PC-3 (cell line): ENCODE measurements at regions not wholly inside any gene's neighbourhood (a gene's known extent, or its start where the extent isn't known, plus 50 kb on each side); places are given as distances from the start of the nearest gene placed in this dataset.

ENCODE experiments used
- ATAC-seq: fragments of 200-7000 bp; cut with Tn5 transposase; 2 replicates; pipeline ENCODE4 v1.9.1; 2020; ENCODE audit warnings: mild to moderate bottlenecking, moderate library complexity
- BruUV-seq: library from RNA; stranded (reverse); fragments of 400-500 nt; replicated peaks from 2 replicates; lab custom pipeline; 2021; lab: Mats Ljungman, UMichigan
- CTCF ChIA-PET: fragments of 300-600 bp; sonication (Branson Sonifier 250); formaldehyde crosslinking; loops from one replicate; lab custom pipeline; 2022; ENCODE audit warnings: antibody characterized with exemption; lab: Charles Lee
- POLR2A ChIA-PET: fragments of 300-600 bp; sonication (Branson Sonifier 250); formaldehyde crosslinking; loops from one replicate; lab custom pipeline; 2022; ENCODE audit warnings: antibody characterized with exemption; ENCODE audit not compliant: unreplicated experiment; lab: Charles Lee
- DNase-seq: peaks from one replicate; pipeline ENCODE4 v3.0.0-alpha.2; 2015
- H2AFZ ChIP-seq: fragments of 300-600 bp; sonication (generic); 2 replicates; pipeline ENCODE4 v1.6.0; 2016; ENCODE audit warnings: antibody characterized with exemption, low read length
- H3F3A ChIP-seq: fragments of 300-600 bp; sonication (generic); one replicate; pipeline ENCODE4 v1.6.0; 2017; ENCODE audit warnings: antibody characterized with exemption, low read length, control low read depth, mild to moderate bottlenecking; ENCODE audit not compliant: unreplicated experiment
- H3K27ac ChIP-seq: fragments of 300-600 bp; sonication (generic); 2 replicates; pipeline ENCODE4 v1.5.1; 2016; ENCODE audit warnings: mild to moderate bottlenecking, low read length
- H3K27me3 ChIP-seq: fragments of 300-600 bp; sonication (generic); 2 replicates; pipeline ENCODE4 v1.6.1; 2016; ENCODE audit warnings: low read length, mixed read lengths
- H3K36me3 ChIP-seq: fragments of 300-600 bp; sonication (generic); 2 replicates; pipeline ENCODE4 v1.6.1; 2016; ENCODE audit warnings: low read depth, mixed run types, low read length, mixed read lengths
- H3K4me1 ChIP-seq: fragments of 300-600 bp; sonication (generic); 2 replicates; pipeline ENCODE4 v1.5.1; 2016; ENCODE audit warnings: low read length; ENCODE audit not compliant: insufficient read depth
- H3K4me2 ChIP-seq: fragments of 300-600 bp; sonication (generic); 2 replicates; pipeline ENCODE4 v1.6.0; 2016; ENCODE audit warnings: low read length
- H3K4me3 ChIP-seq: fragments of 300-600 bp; sonication (generic); 2 replicates; pipeline ENCODE4 v1.5.1; 2016; ENCODE audit warnings: mild to moderate bottlenecking, low read length, mixed read lengths
- H3K79me2 ChIP-seq: fragments of 300-600 bp; sonication (generic); 2 replicates; pipeline ENCODE4 v1.6.1; 2017; ENCODE audit warnings: low read length, mixed read lengths
- H3K9ac ChIP-seq: fragments of 300-600 bp; sonication (generic); 2 replicates; pipeline ENCODE4 v1.6.0; 2016; ENCODE audit warnings: mild to moderate bottlenecking, low read length
- H3K9me2 ChIP-seq: fragments of 300-600 bp; sonication (generic); replicated peaks from 2 replicates; pipeline ENCODE4 v1.6.1; 2016; ENCODE audit warnings: mixed run types, low read length, mixed read lengths
- H3K9me3 ChIP-seq: fragments of 300-600 bp; sonication (generic); 2 replicates; pipeline ENCODE4 v1.6.1; 2016; ENCODE audit warnings: low read length, mixed read lengths
- H4K20me1 ChIP-seq: fragments of 300-600 bp; sonication (generic); 2 replicates; pipeline ENCODE4 v1.6.1; 2016; ENCODE audit warnings: low read length, mixed read lengths
- EZH2 ChIP-seq: fragments of 300-600 bp; sonication (generic); IDR thresholded peaks from one replicate; pipeline ENCODE4 v1.6.1; 2017; ENCODE audit warnings: antibody characterized with exemption, mild to moderate bottlenecking, low read length; ENCODE audit not compliant: unreplicated experiment
- EZH2phosphoT487 ChIP-seq: fragments of 300-600 bp; sonication (generic); IDR thresholded peaks from 2 replicates; pipeline ENCODE4 v1.6.1; 2018; ENCODE audit warnings: mild to moderate bottlenecking, antibody characterized with exemption, low read length, borderline replicate concordance
- intact Hi-C: fragments of 100-400 bp; cut with micrococcal nuclease; formaldehyde crosslinking; loops from 2 replicates; pipeline ENCODE4 v1.9.0; 2023
- TF ChIP-seq, protein P1 (sequence below): fragments of 300-600 bp; sonication (generic); conservative IDR thresholded peaks from 2 replicates; pipeline ENCODE4 v1.5.1; 2017; ENCODE audit warnings: antibody characterized with exemption, low read depth, mild to moderate bottlenecking, low read length

DNA sequence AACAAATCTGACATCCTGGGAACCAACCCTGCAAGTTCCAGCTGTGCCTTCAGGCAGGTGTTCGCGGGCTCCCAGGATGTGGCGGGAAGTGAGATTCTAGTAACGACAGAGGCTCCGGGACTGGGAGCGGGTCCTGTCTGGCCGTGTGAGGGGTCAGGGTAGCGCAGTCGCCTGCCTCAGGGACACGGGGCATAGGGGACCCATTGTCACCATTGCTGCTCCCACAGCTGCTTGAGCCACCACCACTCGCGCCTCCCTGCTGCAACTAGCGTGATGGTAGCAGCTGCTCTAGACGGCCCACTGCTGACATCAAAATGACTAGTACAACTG, 468.5 kb downstream of the CDH9 start:
- no peak for ATAC-seq
- no peak overlapping the region for H3K9ac ChIP-seq
- no peaks in the 10 kb centered on the region for H3K79me2 ChIP-seq
- H2AFZ ChIP-seq = no peak overlapping the region
- H3K9me3 ChIP-seq = no peaks in the 10 kb centered on the region
- H3K4me3 ChIP-seq = no peak overlapping the region
- H3K36me3 ChIP-seq = no peaks in the 10 kb centered on the region
- intact Hi-C loops = no loop called here
- no peaks in the 10 kb centered on the region for H4K20me1 ChIP-seq
- H3K27ac ChIP-seq = no peak overlapping the region
- no peak overlapping the region for H3K4me2 ChIP-seq
- DNase-seq = no peak
- TF ChIP-seq, protein P1, sequence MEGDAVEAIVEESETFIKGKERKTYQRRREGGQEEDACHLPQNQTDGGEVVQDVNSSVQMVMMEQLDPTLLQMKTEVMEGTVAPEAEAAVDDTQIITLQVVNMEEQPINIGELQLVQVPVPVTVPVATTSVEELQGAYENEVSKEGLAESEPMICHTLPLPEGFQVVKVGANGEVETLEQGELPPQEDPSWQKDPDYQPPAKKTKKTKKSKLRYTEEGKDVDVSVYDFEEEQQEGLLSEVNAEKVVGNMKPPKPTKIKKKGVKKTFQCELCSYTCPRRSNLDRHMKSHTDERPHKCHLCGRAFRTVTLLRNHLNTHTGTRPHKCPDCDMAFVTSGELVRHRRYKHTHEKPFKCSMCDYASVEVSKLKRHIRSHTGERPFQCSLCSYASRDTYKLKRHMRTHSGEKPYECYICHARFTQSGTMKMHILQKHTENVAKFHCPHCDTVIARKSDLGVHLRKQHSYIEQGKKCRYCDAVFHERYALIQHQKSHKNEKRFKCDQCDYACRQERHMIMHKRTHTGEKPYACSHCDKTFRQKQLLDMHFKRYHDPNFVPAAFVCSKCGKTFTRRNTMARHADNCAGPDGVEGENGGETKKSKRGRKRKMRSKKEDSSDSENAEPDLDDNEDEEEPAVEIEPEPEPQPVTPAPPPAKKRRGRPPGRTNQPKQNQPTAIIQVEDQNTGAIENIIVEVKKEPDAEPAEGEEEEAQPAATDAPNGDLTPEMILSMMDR = no peak
- TF ChIP-seq EZH2 = no peak
- no peak for TF ChIP-seq EZH2phosphoT487
- no TSS peak for BruUV-seq
- no peaks in the 10 kb centered on the region for H3F3A ChIP-seq
- no peaks in the 10 kb centered on the region for H3K9me2 ChIP-seq
- no peaks in the 10 kb centered on the region for H3K27me3 ChIP-seq
- POLR2A ChIA-PET = no interaction called here
- CTCF ChIA-PET = no interaction called here
- no peaks in the 10 kb centered on the region for H3K4me1 ChIP-seq

DNA sequence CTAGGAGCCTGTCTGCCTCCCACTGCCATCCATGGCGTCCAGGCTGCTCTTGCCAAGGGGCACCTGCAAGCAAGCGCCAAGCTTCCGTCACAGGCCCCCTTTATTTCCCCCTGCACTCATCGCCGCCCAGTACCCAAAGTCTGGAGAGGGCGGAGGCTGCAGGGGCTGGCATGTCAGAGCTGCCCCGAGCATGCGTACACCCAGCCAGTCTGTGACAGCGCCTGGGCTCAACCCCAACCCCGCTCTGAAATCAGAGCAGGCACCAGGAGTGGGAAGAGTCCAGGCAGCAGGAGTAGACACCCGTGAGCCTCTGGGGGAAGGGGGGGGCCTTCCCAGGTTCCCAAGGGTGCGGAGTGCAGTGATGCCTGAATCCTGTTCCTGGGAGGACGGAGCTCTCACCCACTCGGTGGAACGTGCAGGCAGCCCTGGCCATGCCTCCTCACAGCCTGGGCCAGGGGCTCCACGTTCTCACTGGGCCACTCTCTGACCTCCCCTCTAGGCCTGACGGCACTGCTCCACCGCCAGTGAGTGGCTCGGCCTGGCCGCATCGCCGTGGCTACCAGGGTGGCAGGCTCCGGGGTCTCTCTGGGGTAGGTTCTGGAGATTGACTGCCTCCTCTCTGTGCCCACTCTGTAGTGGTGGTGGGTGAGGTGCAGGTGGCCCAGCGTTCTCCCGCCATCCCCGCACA, 469.0 kb downstream of the CDH9 start:
- intact Hi-C loops = no loop called here
- Histone ChIP-seq H3K9me2 (no peaks in the 10 kb centered on the region), H2AFZ (no peak overlapping the region), H3K79me2 (no peaks in the 10 kb centered on the region), H3K36me3 (no peaks in the 10 kb centered on the region), H3K9ac (no peak overlapping the region), H3K4me2 (no peak overlapping the region), H3K4me3 (no peak overlapping the region), H3K27ac (no peak overlapping the region), H3K27me3 (no peaks in the 10 kb centered on the region), H3F3A (no peaks in the 10 kb centered on the region), H3K9me3 (no peaks in the 10 kb centered on the region), H3K4me1 (no peaks in the 10 kb centered on the region; the same call in 1 of the 2 replicates), H4K20me1 (no peaks in the 10 kb centered on the region)
- ChIA-PET POLR2A (no interaction called here), CTCF (no interaction called here)
- DNase-seq (no peak), ATAC-seq (no peak)
- TF ChIP-seq EZH2phosphoT487 = no peak
- no peak for TF ChIP-seq EZH2
- TF ChIP-seq, protein P1 = no peak
- BruUV-seq = no TSS peak

DNA sequence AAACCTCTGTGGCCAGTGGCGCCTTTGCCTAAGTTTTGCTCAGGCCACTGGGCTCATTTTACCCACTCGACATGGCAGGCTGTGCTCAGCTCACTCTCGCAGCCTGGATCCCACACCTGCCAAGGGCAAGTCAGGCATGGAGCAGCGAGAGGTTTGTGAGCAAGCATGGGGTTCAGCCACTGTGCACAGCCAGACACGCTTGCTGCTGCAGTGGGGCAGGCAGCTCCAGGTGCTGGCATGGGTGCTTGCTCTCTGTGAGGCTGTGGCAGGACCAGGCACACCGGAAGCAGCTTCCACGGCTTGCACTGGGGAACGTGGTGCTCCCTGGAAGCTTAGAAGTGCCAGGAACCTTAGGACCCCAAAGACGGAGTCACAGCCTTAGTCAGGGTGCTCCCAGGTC, 470.1 kb downstream of the CDH9 start:
- ChIA-PET POLR2A (no interaction called here), CTCF (no interaction called here)
- H3K9me3 ChIP-seq = no peaks in the 10 kb centered on the region
- no peak overlapping the region for H3K4me2 ChIP-seq
- DNase-seq (no peak), ATAC-seq (no peak)
- H3K9ac ChIP-seq = no peak overlapping the region
- no peak for TF ChIP-seq EZH2phosphoT487
- no peak for TF ChIP-seq EZH2
- TF ChIP-seq, protein P1 = no peak
- no peaks in the 10 kb centered on the region for H4K20me1 ChIP-seq
- no TSS peak for BruUV-seq
- no peaks in the 10 kb centered on the region for H3K9me2 ChIP-seq
- H3K27ac ChIP-seq = no peak overlapping the region
- no peak overlapping the region for H3K4me3 ChIP-seq
- H2AFZ ChIP-seq = no peak overlapping the region
- no peaks in the 10 kb centered on the region; the same call in 1 of the 2 replicates for H3K4me1 ChIP-seq
- no peaks in the 10 kb centered on the region for H3K79me2 ChIP-seq
- intact Hi-C loops = no loop called here
- no peaks in the 10 kb centered on the region for H3K27me3 ChIP-seq
- H3F3A ChIP-seq = no peaks in the 10 kb centered on the region
- H3K36me3 ChIP-seq = no peaks in the 10 kb centered on the region
